ENCODE measurements at regions not wholly inside any gene's neighbourhood (a gene's known extent, or its start where the extent isn't known, plus 50 kb on each side); places are given as distances from the start of the nearest gene placed in this dataset.

- no peaks in the 10 kb centered on the region for H3K27me3 ChIP-seq
- no peak for DNase-seq (ENCODE audit: extremely low spot score in 2 of 2)
- H3K9me3 ChIP-seq, result no peaks in the 10 kb centered on the region
- H3K27ac ChIP-seq, result no peak overlapping the region
- intact Hi-C loops (cut with DNase I), result no loop called here
- TF ChIP-seq POLR2A (IDR thresholded peaks at IDR 0.05) (no peak), POLR2AphosphoS5 (IDR thresholded peaks at IDR 0.05; ENCODE audit: insufficient read depth in 1 of 2, low read depth in 1 of 2) (no peak), CTCF (IDR thresholded peaks at IDR 0.05) (no peak)
- H3K4me3 ChIP-seq, result no peak overlapping the region
- H3K4me1 ChIP-seq, result peaks cover 6% of the 10 kb centered on the region
- no peaks in the 10 kb centered on the region for H3K36me3 ChIP-seq
Measured at GRCh38 chr16:85486256-85486915, 126.7 kb upstream of the GSE1 start.

- Histone ChIP-seq H3K36me3 (no peaks in the 10 kb centered on the region), H3K27ac (no peak overlapping the region), H3K27me3 (no peaks in the 10 kb centered on the region), H3K4me3 (no peak overlapping the region), H3K9me3 (no peaks in the 10 kb centered on the region), H3K4me1 (peaks cover 22% of the 10 kb centered on the region)
- TF ChIP-seq CTCF (IDR thresholded peaks at IDR 0.05) (no peak), POLR2AphosphoS5 (IDR thresholded peaks at IDR 0.05; ENCODE audit: insufficient read depth in 1 of 2, low read depth in 1 of 2) (no peak), POLR2A (IDR thresholded peaks at IDR 0.05) (no peak)
- DNase-seq (ENCODE audit: extremely low spot score in 2 of 2), result no peak
- intact Hi-C loops (cut with DNase I), result no loop called here
Measured at GRCh38 chr16:85488414-85488813, 124.7 kb upstream of the GSE1 start.

- DNase-seq (ENCODE audit: extremely low spot score in 2 of 2), result no peak
- Histone ChIP-seq H3K9me3 (no peaks in the 10 kb centered on the region), H3K4me3 (no peak overlapping the region), H3K36me3 (no peaks in the 10 kb centered on the region), H3K27me3 (no peaks in the 10 kb centered on the region), H3K27ac (no peak overlapping the region), H3K4me1 (peaks cover 22% of the 10 kb centered on the region)
- intact Hi-C loops (cut with DNase I), result no loop called here
- TF ChIP-seq CTCF (IDR thresholded peaks at IDR 0.05), result no peak
Measured at GRCh38 chr16:85490407-85491057, 122.6 kb upstream of the GSE1 start.

GRCh38 chr16:85491058-85491771 lies 121.9 kb upstream of the GSE1 start:
- intact Hi-C loops (cut with DNase I), result no loop called here
- H3K27ac ChIP-seq, result peak overlapping the region; percentile 7
- peak overlapping the region in 1 of 2 donors; percentile 12 for H3K4me3 ChIP-seq
- H3K36me3 ChIP-seq, result no peaks in the 10 kb centered on the region
- H3K9me3 ChIP-seq, result no peaks in the 10 kb centered on the region
- DNase-seq (ENCODE audit: extremely low spot score in 2 of 2), result no peak
- H3K27me3 ChIP-seq, result no peaks in the 10 kb centered on the region
- TF ChIP-seq POLR2AphosphoS5 (IDR thresholded peaks at IDR 0.05; ENCODE audit: insufficient read depth in 1 of 2, low read depth in 1 of 2) (no peak), CTCF (IDR thresholded peaks at IDR 0.05) (peak in 1 of 3 experiments; percentile 11)
- peaks cover 22% of the 10 kb centered on the region for H3K4me1 ChIP-seq

Data from vagina (tissue), 2 donors.